Prostate gland (tissue), 1 donor: ENCODE measurements at regions not wholly inside any gene's neighbourhood (a gene's known extent, or its start where the extent isn't known, plus 50 kb on each side); places are given as distances from the start of the nearest gene placed in this dataset.

Experiments used
- POLR2A ChIP-seq: fragments of 450-650 bp; IDR thresholded peaks from one replicate; pipeline ENCODE4 v1.6.1; 2016; ENCODE audit warnings: antibody characterized with exemption, mild to moderate bottlenecking
- POLR2AphosphoS5 ChIP-seq: sonication (generic); formaldehyde crosslinking; IDR thresholded peaks from one replicate; pipeline ENCODE4 v1.6.1; 2017; ENCODE audit warnings: antibody characterized with exemption

DNA sequence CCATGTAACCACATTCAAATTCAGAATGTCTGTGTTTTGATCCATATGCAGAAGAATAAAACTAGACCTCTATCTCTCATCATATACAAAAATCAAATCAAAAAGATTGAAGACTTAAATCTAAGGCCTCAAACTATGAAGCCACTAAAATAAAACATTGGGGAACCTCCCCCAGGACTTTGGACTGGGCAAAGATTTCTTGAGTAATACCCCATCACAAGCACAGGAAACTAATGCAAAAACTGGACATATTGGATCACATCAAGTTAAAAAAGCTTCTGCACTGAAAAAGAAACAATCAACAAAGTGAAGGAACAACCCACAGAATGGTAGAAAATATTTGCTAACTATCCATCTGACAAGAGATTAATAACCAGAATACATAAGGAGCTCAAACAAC lies 266.8 kb downstream of the EPM2A start:
- TF ChIP-seq POLR2A (no peak), POLR2AphosphoS5 (no peak)
